HFFc6 (cell line): ENCODE measurements at regions not wholly inside any gene's neighbourhood (a gene's known extent, or its start where the extent isn't known, plus 50 kb on each side); places are given as distances from the start of the nearest gene placed in this dataset.
A peak's percentile ranks its signal among the peaks of the same experiment; 100 is the strongest.

Experiments
- DNase-seq: peaks from one replicate; pipeline ENCODE4 v3.0.0-alpha.2; 2018
- H3K27ac Mint-ChIP-seq: 2 replicates; pipeline ENCODE4 v1.8.0; 2020; ENCODE audit warnings: mild to moderate bottlenecking, mixed read lengths
- H3K27me3 Mint-ChIP-seq: 2 replicates; pipeline ENCODE4 v1.8.0; 2021; ENCODE audit warnings: mild to moderate bottlenecking, moderate library complexity, mixed read lengths; ENCODE audit not compliant: insufficient read depth
- H3K36me3 Mint-ChIP-seq: 2 replicates; pipeline ENCODE4 v1.8.0; 2021; ENCODE audit warnings: low read depth, mixed read lengths
- H3K4me1 Mint-ChIP-seq: 2 replicates; pipeline ENCODE4 v1.8.0; 2020; ENCODE audit warnings: low read depth, mixed read lengths
- H3K4me3 Mint-ChIP-seq: 2 replicates; pipeline ENCODE4 v1.8.0; 2020; ENCODE audit warnings: mild to moderate bottlenecking, moderate library complexity, mixed read lengths
- H3K9me3 Mint-ChIP-seq: 2 replicates; pipeline ENCODE4 v1.8.0; 2020; ENCODE audit warnings: mild to moderate bottlenecking, mixed read lengths
- CTCF ChIP-seq: fragments of 200-600 bp; sonication (generic); IDR thresholded peaks from 2 replicates; pipeline ENCODE4 v1.5.0; 2021; ENCODE audit warnings: antibody characterized with exemption, mild to moderate bottlenecking

GRCh38 chr10:43863859-43864591 is 215.3 kb upstream of the ZNF32 start:
- DNase-seq: peak; percentile 79
- TF ChIP-seq CTCF: no peak
- no peaks in the 10 kb centered on the region for H3K9me3 Mint-ChIP-seq
- peaks cover 5% of the 10 kb centered on the region; the same call in 1 of the 2 replicates for H3K36me3 Mint-ChIP-seq
- peak overlapping the region; percentile 92 for H3K27ac Mint-ChIP-seq
- peaks cover 87% of the 10 kb centered on the region for H3K4me1 Mint-ChIP-seq
- peak overlapping the region; percentile 22; the same call in 1 of the 2 replicates for H3K4me3 Mint-ChIP-seq
- H3K27me3 Mint-ChIP-seq: no peaks in the 10 kb centered on the region; the same call in 1 of the 2 replicates

- no peak for TF ChIP-seq CTCF
- no peaks in the 10 kb centered on the region for H3K9me3 Mint-ChIP-seq
- H3K27ac Mint-ChIP-seq: peak overlapping the region; percentile 92
- H3K4me3 Mint-ChIP-seq: peak overlapping the region; percentile 22
- H3K27me3 Mint-ChIP-seq: no peaks in the 10 kb centered on the region; the same call in 1 of the 2 replicates
- no peak for DNase-seq
- peaks cover 5% of the 10 kb centered on the region; the same call in 1 of the 2 replicates for H3K36me3 Mint-ChIP-seq
- peaks cover 87% of the 10 kb centered on the region for H3K4me1 Mint-ChIP-seq
Observed at GRCh38 chr10:43863270-43863669, 214.6 kb upstream of the ZNF32 start.

- H3K4me1 Mint-ChIP-seq: peaks cover 87% of the 10 kb centered on the region
- DNase-seq: no peak
- H3K27ac Mint-ChIP-seq: peak overlapping the region; percentile 92
- H3K4me3 Mint-ChIP-seq: peak overlapping the region; percentile 58
- H3K36me3 Mint-ChIP-seq: peaks cover 5% of the 10 kb centered on the region; the same call in 1 of the 2 replicates
- TF ChIP-seq CTCF: no peak
- H3K27me3 Mint-ChIP-seq: no peaks in the 10 kb centered on the region; the same call in 1 of the 2 replicates
- no peaks in the 10 kb centered on the region for H3K9me3 Mint-ChIP-seq
Observed at GRCh38 chr10:43862756-43863155, 214.1 kb upstream of the ZNF32 start.

GRCh38 chr10:43861966-43862751 is 213.5 kb upstream of the ZNF32 start:
- peak overlapping the region; percentile 92 for H3K27ac Mint-ChIP-seq
- H3K4me1 Mint-ChIP-seq: peaks cover 87% of the 10 kb centered on the region
- no peaks in the 10 kb centered on the region; the same call in 1 of the 2 replicates for H3K27me3 Mint-ChIP-seq
- no peaks in the 10 kb centered on the region for H3K9me3 Mint-ChIP-seq
- peak overlapping the region; percentile 58 for H3K4me3 Mint-ChIP-seq
- TF ChIP-seq CTCF: no peak
- H3K36me3 Mint-ChIP-seq: peaks cover 5% of the 10 kb centered on the region; the same call in 1 of the 2 replicates
- DNase-seq: peak; percentile 95

- no peak overlapping the region for H3K27ac Mint-ChIP-seq
- TF ChIP-seq CTCF: no peak
- peaks cover 13% of the 10 kb centered on the region; the same call in 1 of the 2 replicates for H3K36me3 Mint-ChIP-seq
- H3K27me3 Mint-ChIP-seq: no peaks in the 10 kb centered on the region; the same call in 1 of the 2 replicates
- H3K9me3 Mint-ChIP-seq: no peaks in the 10 kb centered on the region
- no peak for DNase-seq
- H3K4me3 Mint-ChIP-seq: no peak overlapping the region
- peaks cover 87% of the 10 kb centered on the region for H3K4me1 Mint-ChIP-seq
Observed at GRCh38 chr10:43859016-43859525, 210.4 kb upstream of the ZNF32 start.
